ENCODE measurements at regions not wholly inside any gene's neighbourhood (a gene's known extent, or its start where the extent isn't known, plus 50 kb on each side); places are given as distances from the start of the nearest gene placed in this dataset.

GRCh38 chr3:99218468-99218867 is 317.0 kb upstream of the DCBLD2 start:
- no peak overlapping the region for H3K4me3 ChIP-seq (IDR thresholded peaks at IDR 0.05; ENCODE audit: insufficient read depth, low read depth, low read length)
- H3K27ac ChIP-seq = no peak overlapping the region
- H3K79me2 ChIP-seq (ENCODE audit: insufficient read depth, low read depth) = no peaks in the 10 kb centered on the region
- no peak for TF ChIP-seq CTCF (conservative IDR thresholded peaks at IDR 0.05; ENCODE audit: low read depth, low read length)
- no peaks in the 10 kb centered on the region for H3K36me3 ChIP-seq (ENCODE audit: insufficient read depth)
- no peak overlapping the region for H3K9ac ChIP-seq
- H3K27me3 ChIP-seq (ENCODE audit: insufficient read depth, low read depth) = no peaks in the 10 kb centered on the region
- no peak overlapping the region for H2AFZ ChIP-seq (ENCODE audit: low read depth)
- H4K20me1 ChIP-seq (ENCODE audit: insufficient read depth) = no peaks in the 10 kb centered on the region
- H3K4me2 ChIP-seq = no peak overlapping the region
- H3K4me1 ChIP-seq (ENCODE audit: low read depth, poor library complexity, severe bottlenecking) = no peaks in the 10 kb centered on the region

- Histone ChIP-seq H3K27ac (no peak overlapping the region), H3K79me2 (ENCODE audit: insufficient read depth, low read depth) (no peaks in the 10 kb centered on the region), H3K9ac (no peak overlapping the region), H3K36me3 (ENCODE audit: insufficient read depth) (no peaks in the 10 kb centered on the region), H3K4me1 (ENCODE audit: low read depth, poor library complexity, severe bottlenecking) (no peaks in the 10 kb centered on the region), H3K27me3 (ENCODE audit: insufficient read depth, low read depth) (no peaks in the 10 kb centered on the region), H3K4me3 (IDR thresholded peaks at IDR 0.05; ENCODE audit: insufficient read depth, low read depth, low read length) (no peak overlapping the region), H3K4me2 (no peak overlapping the region), H2AFZ (ENCODE audit: low read depth) (no peak overlapping the region), H4K20me1 (ENCODE audit: insufficient read depth) (no peaks in the 10 kb centered on the region)
- no peak for TF ChIP-seq CTCF (conservative IDR thresholded peaks at IDR 0.05; ENCODE audit: low read depth, low read length)
These were observed 311.5 kb upstream of the DCBLD2 start for GRCh38 chr3:99212969-99213368.

DNA sequence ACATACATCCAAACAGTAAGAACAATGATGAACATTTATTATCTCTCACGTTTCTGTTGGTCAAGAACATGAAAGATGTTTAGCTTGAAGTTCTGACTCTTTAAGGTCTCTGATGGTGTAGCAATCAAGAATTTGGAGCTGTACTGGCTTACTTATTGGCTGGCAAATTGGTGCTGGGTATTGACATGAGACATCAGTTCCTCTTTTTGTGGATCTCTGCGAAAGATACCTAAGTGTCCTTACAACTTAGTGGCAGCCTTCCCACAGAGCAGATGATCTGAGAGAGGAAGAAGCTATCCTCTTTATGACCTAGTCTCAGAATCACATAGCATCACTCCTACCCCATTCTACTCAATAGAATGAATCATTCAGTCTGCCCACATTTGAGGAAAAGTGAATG is 309.8 kb upstream of the DCBLD2 start:
- TF ChIP-seq CTCF (conservative IDR thresholded peaks at IDR 0.05; ENCODE audit: low read depth, low read length) = no peak
- H3K4me2 ChIP-seq = no peak overlapping the region
- no peak overlapping the region for H2AFZ ChIP-seq (ENCODE audit: low read depth)
- no peaks in the 10 kb centered on the region for H3K27me3 ChIP-seq (ENCODE audit: insufficient read depth, low read depth)
- H3K9ac ChIP-seq = no peak overlapping the region
- H4K20me1 ChIP-seq (ENCODE audit: insufficient read depth) = no peaks in the 10 kb centered on the region
- no peak overlapping the region for H3K4me3 ChIP-seq (IDR thresholded peaks at IDR 0.05; ENCODE audit: insufficient read depth, low read depth, low read length)
- no peak overlapping the region for H3K27ac ChIP-seq
- H3K79me2 ChIP-seq (ENCODE audit: insufficient read depth, low read depth) = no peaks in the 10 kb centered on the region
- no peaks in the 10 kb centered on the region for H3K4me1 ChIP-seq (ENCODE audit: low read depth, poor library complexity, severe bottlenecking)
- no peaks in the 10 kb centered on the region for H3K36me3 ChIP-seq (ENCODE audit: insufficient read depth)

DNA sequence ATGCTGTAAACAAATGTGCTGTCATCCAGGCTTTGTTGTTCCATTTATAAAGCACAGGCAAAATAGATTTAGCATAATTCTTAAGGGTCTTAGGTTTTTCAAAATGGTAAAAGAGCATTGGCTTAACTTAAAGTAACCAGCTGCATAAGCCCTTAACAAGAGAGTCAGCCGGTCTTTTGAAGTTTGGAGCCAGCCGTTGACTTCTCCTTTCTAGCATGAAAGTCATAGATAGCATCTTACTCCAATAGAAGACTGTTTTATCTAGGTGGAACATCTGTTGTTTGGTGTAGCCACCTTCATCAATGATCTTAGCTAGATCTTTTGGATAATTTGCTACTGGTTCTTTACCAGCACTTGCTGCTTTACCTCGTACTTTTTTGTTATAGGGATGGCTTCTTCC is 297.5 kb upstream of the DCBLD2 start:
- Histone ChIP-seq H3K9ac (no peak overlapping the region), H3K27me3 (ENCODE audit: insufficient read depth, low read depth) (no peaks in the 10 kb centered on the region), H4K20me1 (ENCODE audit: insufficient read depth) (no peaks in the 10 kb centered on the region), H3K36me3 (ENCODE audit: insufficient read depth) (no peaks in the 10 kb centered on the region), H3K4me2 (no peak overlapping the region), H2AFZ (ENCODE audit: low read depth) (no peak overlapping the region), H3K79me2 (ENCODE audit: insufficient read depth, low read depth) (no peaks in the 10 kb centered on the region), H3K27ac (no peak overlapping the region), H3K4me1 (ENCODE audit: low read depth, poor library complexity, severe bottlenecking) (no peaks in the 10 kb centered on the region), H3K4me3 (IDR thresholded peaks at IDR 0.05; ENCODE audit: insufficient read depth, low read depth, low read length) (no peak overlapping the region)
- TF ChIP-seq CTCF (conservative IDR thresholded peaks at IDR 0.05; ENCODE audit: low read depth, low read length) = no peak

- Histone ChIP-seq H3K36me3 (ENCODE audit: insufficient read depth) (no peaks in the 10 kb centered on the region), H3K4me2 (no peak overlapping the region), H3K27me3 (ENCODE audit: insufficient read depth, low read depth) (no peaks in the 10 kb centered on the region), H2AFZ (ENCODE audit: low read depth) (no peak overlapping the region), H3K9ac (no peak overlapping the region), H3K4me3 (IDR thresholded peaks at IDR 0.05; ENCODE audit: insufficient read depth, low read depth, low read length) (no peak overlapping the region), H3K79me2 (ENCODE audit: insufficient read depth, low read depth) (no peaks in the 10 kb centered on the region), H3K27ac (no peak overlapping the region), H4K20me1 (ENCODE audit: insufficient read depth) (no peaks in the 10 kb centered on the region), H3K4me1 (ENCODE audit: low read depth, poor library complexity, severe bottlenecking) (no peaks in the 10 kb centered on the region)
- TF ChIP-seq CTCF (conservative IDR thresholded peaks at IDR 0.05; ENCODE audit: low read depth, low read length) = no peak
These were observed 289.7 kb upstream of the DCBLD2 start for GRCh38 chr3:99191186-99191585.
